ENCODE measurements at regions not wholly inside any gene's neighbourhood (a gene's known extent, or its start where the extent isn't known, plus 50 kb on each side); places are given as distances from the start of the nearest gene placed in this dataset.

DNA sequence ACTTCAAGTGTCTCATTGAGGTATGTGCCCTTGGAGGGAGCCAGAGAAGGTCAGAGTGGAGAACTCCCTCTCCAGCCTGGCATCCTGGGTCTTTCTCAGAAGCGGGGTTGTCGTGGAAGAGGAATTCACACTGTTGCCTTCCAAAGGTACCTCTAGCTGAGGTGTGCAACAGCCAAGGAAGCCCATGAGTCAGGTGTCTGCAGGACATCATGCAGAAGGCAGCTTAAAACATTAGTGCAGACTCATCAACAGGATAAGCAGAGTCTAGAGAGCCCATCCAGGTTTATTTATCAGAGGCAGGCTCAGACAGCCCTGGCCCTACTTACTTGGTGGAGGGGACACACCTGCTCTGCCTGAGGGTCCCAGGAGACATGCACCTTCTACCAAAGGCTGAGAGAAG is 95.6 kb upstream of the TPM1 start:
- no peak for DNase-seq (ENCODE audit: low read depth)

DNA sequence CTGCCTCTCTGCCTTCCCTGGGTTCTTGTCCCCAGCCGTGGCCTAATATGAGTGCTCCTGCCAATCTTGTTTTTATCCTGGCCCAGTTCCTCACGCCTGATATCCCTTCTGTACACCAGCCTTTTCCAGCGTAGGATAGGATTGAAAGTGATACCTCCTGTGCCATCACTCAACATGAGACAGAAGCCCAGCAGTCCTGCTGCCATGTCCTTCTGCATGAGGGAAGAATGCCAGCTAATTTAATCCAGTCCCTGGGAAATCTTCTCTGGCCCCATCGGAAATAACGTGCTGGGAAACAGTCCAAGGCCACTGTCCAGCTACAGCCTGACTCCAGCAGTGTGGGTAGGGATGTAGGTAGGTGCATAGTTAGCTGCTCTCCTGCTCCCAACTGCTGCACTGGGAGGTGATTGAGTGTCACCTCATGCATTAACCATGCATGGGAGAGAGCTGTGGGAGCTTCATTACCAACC is 92.0 kb upstream of the TPM1 start:
- DNase-seq (ENCODE audit: low read depth): no peak

DNA sequence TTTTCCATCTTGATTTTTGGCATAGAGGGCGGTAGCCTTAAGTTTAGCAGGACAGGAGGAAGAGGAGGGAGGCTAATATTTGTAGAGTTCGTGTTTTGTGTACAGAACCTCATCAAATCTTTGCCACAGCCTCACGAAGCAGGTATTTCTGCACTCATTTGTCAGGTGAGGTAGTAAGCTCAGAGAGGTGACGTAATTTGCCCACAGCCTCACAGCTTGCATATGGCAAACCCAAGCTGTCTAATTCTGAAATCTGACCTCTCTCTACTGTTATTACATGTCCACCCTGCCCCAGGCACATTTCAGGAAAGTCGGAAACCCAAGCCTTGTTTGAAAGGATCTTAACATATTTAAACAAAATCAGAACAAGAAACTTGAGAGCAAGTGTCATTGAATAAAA is 91.1 kb upstream of the TPM1 start:
- DNase-seq (ENCODE audit: low read depth): no peak

DNA sequence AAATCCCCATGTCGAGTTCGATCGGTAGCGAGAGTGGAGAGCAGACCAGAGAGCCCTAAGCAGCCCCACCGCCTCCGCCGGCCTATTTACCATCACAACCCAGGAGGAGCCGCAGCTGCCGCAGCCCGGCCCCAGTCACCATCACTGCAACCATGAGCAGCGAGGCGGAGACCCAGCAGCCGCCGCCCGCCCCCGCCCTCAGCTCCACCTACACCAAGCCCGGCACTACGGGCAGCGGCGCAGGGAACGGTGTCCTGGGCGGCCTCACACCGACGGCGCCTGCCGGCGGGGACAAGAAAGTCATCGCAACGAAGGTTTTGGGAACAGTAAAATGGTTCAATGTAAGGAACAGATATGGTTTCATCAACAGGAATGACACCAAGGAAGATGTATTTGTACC is 89.5 kb upstream of the TPM1 start:
- DNase-seq (ENCODE audit: low read depth): no peak

DNA sequence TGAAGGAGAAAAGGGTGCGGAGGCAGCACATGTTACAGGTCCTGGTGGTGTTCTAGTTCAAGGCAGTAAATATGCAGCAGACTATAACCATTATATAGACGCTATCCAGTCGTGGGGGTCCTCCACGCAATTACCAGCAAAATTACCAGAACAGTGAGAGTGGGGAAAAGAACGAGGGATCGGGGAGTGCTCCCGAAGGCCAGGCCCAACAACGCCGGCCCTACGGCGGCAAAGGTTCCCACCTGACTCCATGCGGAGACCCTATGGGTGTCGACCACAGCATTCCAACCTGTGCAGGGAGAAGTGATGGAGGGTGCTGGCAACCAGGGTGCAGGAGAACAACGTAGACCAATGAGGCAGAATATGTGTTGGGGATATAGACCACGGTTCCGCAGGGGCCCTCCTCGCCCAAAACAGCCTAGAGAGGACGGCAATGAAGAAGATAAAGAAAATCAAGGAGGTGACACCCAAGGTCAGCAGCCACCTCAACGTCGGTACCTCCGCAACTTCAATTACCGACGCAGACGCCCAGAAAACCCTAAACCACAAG is 89.0 kb upstream of the TPM1 start:
- no peak for DNase-seq (ENCODE audit: low read depth)

DNA sequence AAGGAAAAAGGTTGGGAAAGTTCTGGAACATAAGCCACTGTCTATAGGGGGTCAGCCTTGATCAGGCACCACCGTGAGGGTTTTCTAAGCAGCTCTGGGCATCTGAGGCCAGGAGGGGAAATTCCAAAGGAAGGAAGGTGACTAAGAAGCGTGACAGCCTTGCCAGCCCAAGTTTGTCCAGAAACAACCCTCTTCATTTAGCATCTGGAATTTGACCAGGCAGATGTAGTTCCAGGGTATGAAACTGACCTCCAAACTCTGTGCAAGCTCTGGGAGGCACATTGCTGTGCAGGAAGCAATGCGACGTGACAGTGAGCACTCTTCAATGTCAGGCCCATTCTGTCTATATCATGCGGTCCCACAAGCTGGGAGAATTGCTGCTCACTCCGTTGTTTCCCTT is 85.4 kb upstream of the TPM1 start:
- DNase-seq (ENCODE audit: low read depth): no peak

DNA sequence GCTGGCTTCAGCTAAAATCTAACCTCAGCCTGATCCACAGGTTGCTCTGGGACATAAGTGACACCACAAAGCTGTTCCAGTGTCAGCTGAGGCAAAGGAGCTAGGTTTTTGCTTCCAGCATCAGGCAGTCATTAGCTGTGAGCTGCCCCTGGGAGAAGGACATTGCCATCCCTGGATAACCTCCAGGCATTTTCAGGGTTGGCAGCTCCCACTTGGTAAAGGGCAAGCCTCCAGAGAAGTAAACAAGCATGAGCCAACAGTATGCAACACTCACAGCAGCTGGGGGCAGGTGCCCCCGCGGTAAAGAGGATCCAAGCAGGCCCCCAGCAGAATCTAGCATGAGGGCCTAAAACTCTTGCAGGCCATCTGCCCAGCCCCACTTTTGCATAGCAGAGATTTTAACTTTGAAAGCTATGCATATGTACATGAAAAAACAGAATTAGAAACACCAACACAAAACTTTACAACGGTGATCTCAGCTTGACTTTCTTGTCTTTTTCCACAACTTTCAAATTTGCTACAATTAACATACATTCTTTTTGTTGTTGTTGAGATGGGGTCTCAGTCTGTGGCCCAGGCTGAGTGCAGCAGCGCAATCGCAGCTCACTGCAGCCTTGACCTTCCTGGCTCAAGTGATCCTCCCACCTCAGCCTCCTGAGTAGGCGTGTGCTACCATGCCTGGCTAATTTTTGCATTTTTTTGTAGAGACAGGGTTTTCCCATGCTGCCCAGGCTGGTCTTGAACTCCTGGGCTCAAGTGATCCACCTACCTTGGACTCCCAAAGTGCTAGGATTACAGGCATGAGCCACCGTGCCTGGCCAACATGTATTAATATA is 83.8 kb upstream of the TPM1 start:
- no peak for DNase-seq (ENCODE audit: low read depth)

DNA sequence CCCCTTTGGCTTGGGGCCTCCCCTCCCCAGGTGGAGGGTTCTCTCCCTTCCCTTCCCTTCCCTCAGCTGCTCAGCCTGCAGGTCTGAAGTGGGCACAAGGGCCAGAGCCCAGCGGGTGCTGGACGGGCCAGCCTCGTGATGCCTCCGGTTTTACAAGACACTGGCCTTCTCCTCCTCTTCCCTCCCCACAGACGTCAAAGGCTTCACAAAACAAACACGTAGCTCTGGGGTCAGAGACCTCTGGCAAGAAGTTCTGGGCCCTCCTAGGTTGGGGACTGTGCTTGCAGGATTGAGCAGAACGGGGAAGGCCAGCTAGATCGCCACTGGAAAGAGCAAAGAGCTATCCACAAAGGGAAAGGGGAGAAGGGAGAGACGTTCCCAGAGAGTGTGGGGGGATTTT is 81.4 kb upstream of the TPM1 start:
- DNase-seq (ENCODE audit: low read depth): no peak

DNA sequence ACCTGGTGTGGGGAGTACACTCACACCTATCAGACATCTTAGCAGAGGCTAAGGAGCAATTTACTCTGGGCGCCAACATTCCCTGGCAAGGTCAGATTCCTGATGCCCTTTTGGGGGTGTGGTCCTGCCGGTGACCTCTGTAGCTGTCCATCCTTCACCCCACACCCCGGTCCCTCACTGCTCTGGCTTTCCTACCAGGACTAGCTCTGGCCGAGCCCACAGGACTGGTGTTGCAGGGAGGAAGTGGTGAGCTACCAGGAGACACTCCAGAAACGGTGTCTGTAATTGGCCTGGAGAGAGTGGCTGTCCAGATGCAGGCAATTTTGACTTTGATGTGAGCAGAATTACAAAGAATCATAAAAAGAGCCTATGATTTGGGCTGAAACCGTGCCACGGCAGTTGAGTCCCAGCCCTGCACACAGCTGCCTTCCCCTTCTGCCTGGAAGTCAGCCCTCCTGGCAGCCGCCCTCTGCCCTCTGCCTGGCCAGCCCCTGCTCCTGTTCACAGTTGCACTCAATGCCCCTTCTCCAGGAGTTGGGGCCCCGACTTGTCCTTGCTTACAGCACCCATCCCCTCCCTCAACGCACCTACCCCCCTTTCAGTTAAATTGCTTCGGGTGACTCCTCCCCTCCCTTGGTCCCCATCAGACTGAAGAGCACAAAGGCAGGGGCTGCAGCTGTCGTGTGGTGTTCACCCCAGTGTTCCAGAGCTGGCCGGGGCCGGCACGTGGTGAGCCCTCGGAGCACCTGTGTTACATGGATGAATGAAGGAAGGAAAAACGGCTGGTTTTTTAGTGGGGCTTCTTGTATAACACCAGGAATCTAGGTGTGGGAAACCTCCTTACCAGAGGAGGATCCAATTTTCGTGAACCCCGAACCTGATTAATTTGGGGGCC is 80.2 kb upstream of the TPM1 start:
- no peak for DNase-seq (ENCODE audit: low read depth)

DNA sequence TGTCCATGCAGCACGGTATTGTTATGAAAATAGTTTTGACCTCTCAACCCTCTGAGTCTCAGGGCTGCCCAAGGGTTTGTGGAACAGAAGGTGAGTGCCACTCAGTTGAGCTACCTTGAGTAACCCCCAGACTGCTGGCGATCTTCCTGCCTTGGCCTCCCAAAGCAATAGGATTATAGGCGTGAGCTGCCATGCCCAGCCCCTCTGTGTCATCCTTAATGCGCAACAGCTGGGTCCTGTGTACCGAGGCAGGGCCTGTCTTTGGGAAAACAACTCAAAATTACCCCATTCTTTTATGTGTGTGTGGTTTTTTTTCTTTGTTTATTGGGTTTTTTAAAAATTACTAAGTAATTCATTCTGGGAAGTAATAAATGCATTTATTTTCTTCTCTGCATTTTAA is 78.3 kb upstream of the TPM1 start:
- DNase-seq (ENCODE audit: low read depth): no peak

DNA sequence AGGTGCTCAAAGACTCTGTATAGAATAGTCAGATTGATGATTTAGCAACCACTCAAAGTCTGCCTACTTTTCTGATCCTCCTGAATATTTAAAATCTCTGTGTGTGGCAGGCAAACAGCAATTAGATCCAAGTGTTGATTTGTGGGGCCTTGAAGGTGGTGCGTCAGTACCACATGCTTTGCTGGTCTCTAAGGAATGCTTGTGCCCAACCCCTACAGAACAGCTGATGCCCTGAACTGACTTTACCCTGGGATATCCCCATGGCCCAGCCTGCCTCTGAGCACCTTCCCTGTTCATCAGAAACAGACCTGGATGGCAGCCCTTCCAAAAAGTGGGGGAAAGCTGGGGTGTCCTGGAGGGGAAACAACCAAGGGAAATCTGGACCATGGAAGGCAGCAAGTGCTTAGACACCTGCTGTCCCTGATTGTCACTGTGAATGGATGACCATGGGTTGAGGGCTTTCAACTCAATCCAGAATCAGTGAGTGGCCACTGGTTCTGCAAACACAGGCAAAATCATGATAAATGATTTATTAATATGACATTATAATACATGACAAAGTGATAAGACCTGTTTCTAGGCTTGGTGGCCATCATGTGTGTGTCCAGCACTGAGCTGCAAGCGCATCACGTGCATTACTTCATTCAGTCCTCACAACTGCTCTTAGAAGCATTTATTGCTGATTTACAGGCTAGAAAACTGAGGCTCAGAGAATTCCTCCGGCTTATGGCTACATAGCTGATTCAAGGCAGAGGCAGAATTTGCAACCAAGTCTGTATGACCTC is 76.1 kb upstream of the TPM1 start:
- no peak for DNase-seq (ENCODE audit: low read depth)

DNA sequence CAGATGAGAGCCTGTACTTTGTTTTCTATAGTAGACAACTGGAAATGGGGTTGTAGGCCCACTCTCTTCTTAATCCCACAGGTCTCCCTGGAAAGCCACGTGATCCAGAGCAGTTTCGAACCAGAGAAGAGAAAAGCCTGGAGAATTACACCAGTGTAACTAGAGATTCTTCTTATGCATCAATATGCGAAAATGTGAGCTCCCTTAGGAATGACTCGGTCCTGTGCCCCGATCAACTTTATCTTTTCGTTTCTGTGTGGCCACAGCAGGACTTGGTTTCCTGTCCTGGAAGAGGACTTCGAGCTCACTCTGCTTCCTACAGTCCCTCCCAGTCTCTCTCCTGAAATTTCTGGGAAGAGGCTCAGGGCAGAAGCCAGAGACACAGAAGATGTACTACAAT is 73.8 kb upstream of the TPM1 start:
- DNase-seq (ENCODE audit: low read depth): no peak

DNA sequence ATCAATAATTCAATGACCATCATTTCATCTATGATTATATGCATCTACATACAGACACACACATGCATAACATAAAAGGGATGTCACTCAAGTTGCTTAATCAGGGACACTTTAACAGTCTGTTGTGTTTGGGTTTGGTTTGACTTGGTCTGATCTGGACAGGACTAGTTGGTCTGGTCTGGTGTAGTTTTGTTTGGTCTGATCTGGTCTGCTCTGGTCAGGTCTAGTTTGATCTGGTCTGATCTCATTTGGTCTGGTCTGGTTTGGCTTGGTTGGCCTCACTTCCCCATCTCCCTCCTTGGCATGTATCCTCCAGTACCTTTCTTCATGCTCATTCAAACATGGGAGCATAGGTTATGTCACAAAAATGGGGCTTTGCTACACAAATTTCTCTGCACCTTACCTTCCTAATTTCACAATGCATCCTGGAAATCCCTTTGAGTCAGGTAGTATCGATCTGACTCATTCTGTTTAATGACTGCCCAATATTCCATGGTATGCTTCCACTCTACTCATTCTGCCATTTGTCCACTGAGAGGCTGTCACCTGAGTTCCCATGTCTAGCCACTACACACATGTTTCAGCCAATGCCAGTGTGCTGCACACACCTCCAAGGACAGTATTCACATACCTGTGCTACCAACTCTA is 73.0 kb upstream of the TPM1 start:
- DNase-seq (ENCODE audit: low read depth): no peak

DNA sequence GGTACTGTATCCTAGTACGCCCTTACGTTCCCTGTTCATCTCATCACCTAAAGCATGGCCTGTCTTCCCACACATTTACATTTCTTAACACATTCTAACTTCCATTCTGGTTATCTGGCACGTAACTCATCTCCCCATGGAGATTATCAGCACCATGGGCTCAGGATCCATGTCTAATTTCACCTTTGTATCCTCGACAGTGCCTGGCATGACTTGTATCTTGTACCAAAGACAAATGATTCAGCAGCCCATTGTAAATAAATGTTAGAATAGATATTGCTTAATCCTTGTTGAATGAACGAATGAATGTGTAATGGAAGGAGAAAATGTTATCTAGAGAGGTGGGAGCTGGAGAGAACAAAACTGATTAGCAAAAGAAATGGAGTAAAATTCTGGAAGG is 69.7 kb upstream of the TPM1 start:
- DNase-seq (ENCODE audit: low read depth): no peak

DNA sequence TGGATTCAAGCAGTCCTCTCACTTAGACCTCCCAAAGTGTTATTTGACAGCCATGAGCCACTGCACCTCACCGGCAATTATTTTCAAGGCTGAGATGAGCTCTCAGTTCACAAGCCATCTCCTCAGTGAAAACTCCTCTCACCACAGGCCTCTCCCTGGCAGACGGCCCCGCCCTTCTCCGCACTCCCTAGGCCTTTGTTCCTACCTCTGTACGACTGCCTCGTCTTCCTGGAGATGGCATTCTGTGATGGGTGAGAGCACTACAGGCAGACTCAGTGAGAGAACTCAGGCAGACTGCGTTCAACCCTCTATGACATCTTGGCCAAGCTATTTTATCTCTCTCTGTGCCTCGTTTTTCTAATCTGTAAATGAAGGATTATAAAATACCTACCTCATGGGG is 67.0 kb upstream of the TPM1 start:
- no peak for DNase-seq (ENCODE audit: low read depth)

DNA sequence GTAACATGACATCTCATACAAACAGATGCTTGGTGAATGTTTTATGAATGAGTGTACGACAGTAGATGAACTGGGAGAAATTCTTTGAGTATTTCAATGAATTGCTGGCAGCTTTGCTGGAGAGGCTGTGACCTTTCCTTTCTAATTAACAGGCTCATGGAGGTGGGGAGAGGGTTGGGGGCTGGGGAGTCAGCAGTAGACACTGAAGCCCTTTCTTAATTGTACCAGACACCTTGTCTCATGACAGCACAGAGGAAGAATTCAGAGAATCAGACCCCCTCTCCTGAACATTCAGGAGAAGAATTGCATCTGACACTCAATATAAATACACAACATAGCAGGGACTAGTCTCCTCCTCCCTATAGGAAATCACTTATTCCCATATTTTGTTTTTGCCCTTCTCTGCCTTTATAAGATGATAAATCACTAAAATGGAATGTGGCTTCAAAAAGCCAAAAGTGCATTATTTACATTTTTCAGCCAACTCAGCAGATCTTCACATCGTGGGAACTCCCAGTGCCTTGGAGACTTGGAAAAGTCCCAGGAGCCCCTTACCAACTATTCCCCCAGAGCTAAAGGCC is 66.2 kb upstream of the TPM1 start:
- DNase-seq (ENCODE audit: low read depth): no peak

DNA sequence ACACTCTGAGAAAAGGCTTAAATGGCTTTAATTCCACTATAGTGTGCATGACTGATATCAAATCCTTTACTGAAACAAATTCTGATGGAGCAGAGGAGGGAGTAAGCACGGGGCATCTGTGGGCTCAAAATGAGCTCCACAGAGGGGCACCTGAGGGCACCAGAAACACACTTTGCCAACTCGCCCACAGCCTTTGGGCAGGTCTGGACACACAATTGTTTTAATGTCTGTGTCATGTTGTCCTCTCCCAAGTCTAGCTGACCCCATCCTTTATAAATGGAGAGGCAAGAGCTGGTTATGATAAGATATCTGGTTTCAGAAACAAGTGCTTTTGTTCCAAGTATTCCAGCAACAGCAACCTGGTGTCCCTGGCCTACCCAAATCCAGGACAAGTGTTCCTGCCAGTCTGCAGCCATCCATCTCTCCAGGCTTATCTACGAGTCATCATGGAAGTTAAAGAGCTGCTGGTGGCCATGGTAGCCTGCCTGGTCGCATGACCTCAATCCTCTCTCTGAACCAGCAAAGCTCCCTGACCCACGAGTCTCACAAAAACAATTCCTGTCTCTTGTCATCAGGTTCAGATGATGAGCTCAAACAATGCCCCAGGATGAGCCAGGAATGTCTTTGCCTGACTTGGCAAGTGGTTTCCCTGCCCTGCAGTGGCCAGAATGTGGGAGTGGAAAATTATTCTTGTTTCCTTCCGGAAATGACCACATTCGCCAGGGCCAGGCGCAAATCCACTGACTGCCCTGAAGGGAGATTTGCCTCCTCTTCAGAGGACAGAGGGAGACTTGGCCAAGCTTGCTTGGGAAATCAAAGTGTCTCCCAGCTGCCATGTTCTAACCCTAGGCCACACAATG is 64.4 kb upstream of the TPM1 start:
- no peak for DNase-seq (ENCODE audit: low read depth)

DNA sequence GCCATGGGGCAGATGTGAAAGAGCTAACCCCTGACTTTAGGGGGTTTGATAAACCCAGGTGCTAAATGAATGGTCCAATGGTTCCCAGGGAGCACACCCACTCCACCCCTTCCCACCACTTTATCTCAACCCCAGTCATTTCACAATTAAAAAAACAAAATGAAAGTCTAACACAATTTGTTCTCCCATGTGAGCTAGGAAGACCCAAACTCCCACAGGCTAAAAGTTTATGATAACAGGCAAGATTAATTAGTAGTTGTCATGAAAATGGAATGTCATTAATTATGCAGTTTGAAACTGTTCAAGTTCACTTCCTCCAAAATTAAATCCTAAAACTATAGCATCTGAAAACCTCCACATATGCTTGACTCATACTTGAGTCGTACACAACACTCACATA is 63.3 kb upstream of the TPM1 start:
- no peak for DNase-seq (ENCODE audit: low read depth)

DNA sequence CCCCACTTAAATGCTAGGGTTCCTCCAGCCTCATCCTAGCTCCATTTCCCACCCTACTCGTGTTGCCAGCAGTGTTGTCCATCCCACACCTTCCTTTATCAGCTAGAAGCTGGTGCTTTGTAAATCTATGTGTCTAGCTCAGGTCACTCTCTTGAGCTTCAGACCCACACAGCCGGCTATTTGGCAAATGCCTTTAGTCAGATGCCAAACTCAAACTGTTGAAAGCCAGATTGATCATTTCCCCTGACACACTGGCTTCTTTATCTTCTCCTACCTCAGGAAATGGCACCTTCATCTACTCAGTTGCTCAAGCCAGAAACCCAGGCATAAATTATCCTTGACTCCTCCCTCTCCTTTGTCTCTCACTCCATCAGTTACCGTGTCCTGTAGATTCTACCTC is 61.5 kb upstream of the TPM1 start:
- no peak for DNase-seq (ENCODE audit: low read depth)

DNA sequence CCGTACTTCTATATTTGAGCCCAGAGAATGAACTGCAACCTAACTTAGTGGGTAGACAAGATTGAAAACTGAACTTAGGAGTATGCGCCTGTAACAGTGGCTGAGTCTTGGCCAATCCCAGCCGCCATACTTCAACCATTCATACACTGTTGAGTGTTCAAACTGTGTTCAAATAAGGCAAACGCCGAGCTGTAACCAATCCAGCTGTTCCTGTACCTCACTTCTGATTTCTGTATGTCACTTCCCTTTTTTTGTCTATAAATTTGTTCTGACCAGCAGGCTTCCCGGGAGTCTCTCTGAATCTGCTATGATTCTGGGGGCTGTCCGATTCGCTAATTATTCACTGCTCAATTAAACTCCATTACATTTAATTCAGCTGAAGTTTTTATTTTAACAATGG is 58.6 kb upstream of the TPM1 start:
- no peak for DNase-seq (ENCODE audit: low read depth)

Measured in stimulated activated CD8-positive, alpha-beta memory T cell treated with anti-CD3 and anti-CD28 coated beads, Interleukin-12 subunit alpha, Interleukin-12 subunit beta, amount 100 ng/mL, for 1 hour (primary cell).